LHCN-M2 (cell line): ENCODE measurements at regions not wholly inside any gene's neighbourhood (a gene's known extent, or its start where the extent isn't known, plus 50 kb on each side); places are given as distances from the start of the nearest gene placed in this dataset.

ENCODE experiments used
- DNase-seq: peaks from one replicate; pipeline ENCODE4 v3.0.0-alpha.2; 2012; ENCODE audit warnings: low read depth

GRCh38 chr11:96607864-96608558 lies 218.2 kb downstream of the JRKL start:
- no peak for DNase-seq

GRCh38 chr11:96614101-96614500 lies 224.3 kb downstream of the JRKL start:
- no peak for DNase-seq

DNA sequence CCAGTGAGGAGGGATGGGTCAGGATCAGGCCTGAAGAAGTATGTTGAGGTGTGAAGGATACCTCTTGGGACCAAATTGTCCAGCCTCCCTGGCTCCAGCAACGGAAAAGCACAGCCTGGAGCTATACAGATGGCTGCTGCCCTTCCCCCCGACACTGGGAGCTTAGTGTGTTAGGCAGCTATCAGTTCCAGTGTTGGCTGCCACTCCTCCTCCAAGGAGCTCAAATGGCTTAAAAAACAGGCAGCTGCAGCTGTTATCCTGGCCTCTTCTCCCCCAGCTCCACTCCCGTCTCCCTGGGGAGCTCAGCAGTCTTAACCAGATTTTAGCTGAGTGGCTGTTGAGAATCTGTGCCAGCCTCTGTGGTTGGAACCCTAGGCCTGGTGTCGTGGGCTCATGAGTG lies 225.0 kb downstream of the JRKL start:
- DNase-seq, result peak; percentile 70

DNA sequence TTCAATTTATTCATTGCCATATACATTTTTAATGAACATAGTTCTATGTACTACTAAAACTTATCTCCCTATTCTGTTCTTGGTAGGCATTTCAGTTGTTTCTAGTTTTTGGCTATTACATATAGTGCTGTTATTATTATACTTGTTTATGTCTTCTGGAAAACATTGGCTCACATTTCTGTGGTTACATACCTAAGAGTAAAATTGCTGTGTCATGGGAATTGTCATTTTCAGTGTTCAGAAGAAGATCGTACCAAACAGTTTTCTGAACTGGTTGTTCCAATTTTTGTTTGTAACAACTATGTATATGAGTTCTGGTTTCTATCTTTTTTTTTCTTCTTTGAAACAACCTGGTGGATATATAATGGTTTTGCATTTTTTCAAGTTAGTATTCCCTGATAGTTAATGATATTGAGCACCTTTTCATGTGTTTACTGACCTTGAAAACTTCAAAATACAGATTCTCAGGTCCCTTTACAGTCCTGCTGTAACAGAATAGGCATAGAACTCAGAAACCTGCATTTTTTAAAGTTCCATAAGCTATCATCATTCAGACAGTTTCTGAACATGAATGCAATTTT lies 230.7 kb downstream of the JRKL start:
- DNase-seq, result peak; percentile 3

DNA sequence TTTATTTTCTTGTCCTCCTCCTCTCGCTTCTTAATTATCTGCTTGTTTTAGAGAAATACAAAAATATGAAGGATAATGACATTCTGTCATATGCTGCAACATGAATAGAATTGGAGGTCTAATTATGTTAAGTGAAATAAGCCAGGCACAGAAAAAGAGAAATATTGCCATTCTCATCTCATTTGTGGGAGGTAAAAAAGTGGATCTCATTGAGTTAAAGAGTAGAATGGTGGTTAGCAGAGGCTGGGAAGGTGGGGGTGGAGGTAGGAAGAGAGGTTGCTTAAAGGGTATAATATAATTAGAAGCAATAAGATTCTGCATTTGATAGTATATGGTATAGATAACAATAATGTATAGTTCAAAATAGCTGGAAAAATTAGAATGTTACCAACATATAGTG lies 231.3 kb downstream of the JRKL start:
- DNase-seq, result no peak

GRCh38 chr11:96622026-96622634 lies 232.3 kb downstream of the JRKL start:
- DNase-seq, result peak; percentile 2

GRCh38 chr11:96624126-96624525 lies 234.3 kb downstream of the JRKL start:
- DNase-seq, result no peak

- no peak for DNase-seq
Measured at GRCh38 chr11:96627376-96627775, 237.6 kb downstream of the JRKL start.

DNA sequence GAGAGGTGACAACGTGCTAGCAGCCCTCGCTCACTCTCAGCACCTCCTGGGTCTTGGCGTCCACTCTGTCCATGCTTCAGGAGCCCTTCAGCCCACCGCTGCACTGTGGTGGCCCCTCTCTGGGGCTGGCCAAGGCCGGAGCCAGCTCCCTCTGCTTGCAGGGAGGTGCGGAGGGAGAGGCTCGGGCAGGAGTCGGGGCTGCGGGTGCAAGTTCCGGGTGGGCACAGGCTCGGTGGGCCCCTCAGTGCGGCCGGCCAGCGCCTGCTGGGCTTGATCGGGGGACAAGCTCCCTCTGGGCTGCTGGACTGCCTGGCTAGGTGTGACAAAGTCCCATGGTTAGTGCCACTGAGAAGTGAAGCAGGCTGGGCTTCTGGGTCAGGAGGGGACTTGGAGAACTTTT lies 245.8 kb downstream of the JRKL start:
- DNase-seq, result no peak

DNA sequence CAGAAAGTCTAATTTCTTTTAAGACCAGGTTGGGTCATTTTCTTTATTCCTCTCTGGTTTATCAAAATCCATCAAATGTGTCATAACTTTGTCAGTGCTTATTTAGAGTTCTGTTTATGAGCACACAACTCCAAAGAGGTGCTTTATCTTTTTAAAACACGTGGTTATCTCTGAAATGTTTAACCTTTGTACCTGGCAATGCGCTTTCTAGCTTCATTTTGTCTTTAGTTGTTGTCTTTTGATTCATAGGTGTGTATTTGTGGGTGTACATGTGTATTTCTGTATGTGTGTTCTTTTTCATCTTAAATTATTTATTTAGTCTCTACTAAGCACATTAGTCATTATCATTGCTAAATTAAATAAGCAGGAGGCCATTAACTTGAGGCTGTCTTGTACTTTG lies 251.4 kb downstream of the JRKL start:
- DNase-seq, result no peak

GRCh38 chr11:96642583-96642982 lies 252.8 kb downstream of the JRKL start:
- DNase-seq, result no peak

DNA sequence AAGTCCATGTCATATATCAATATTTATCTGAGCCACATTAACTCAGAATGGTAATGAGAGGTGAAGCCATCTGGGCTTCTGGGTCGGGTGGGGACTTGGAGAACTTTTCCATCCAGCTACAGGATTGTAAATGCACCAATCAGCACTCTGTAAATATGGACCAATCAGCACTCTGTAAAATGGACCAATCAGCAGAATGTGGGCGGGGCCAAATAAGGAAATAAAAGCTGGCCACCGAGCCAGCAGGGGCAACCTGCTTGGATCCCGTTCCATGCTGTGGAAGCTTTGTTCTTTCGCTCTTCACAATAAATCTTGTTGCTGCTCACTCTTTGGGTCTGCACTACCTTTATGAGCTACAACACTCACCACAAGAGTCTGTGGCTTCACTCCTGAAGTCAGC lies 253.4 kb downstream of the JRKL start:
- no peak for DNase-seq

- DNase-seq, result no peak
Measured at GRCh38 chr11:96647621-96648020, 257.8 kb downstream of the JRKL start.

DNA sequence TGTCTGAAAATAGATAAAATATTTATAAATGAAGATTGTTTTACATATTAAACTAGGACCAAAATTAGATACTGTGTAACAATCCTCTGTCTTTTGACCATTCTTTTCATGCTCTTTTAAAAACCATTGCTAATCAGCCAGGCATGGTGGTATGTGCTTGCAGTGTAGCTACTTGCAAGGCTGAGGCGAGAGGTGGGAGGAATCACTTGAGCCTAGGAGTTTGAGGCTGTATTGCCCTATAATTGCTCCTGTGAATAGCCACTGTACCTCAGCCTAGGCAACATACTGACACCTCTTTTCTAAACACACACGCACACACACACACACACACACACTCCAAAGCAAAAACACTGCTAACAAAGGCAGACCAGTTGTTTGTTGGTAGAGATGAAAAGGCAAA lies 259.2 kb downstream of the JRKL start:
- no peak for DNase-seq

- no peak for DNase-seq
Measured at GRCh38 chr11:96652516-96652915, 262.7 kb downstream of the JRKL start.

- no peak for DNase-seq
Measured at GRCh38 chr11:96655474-96655873, 265.7 kb downstream of the JRKL start.

DNA sequence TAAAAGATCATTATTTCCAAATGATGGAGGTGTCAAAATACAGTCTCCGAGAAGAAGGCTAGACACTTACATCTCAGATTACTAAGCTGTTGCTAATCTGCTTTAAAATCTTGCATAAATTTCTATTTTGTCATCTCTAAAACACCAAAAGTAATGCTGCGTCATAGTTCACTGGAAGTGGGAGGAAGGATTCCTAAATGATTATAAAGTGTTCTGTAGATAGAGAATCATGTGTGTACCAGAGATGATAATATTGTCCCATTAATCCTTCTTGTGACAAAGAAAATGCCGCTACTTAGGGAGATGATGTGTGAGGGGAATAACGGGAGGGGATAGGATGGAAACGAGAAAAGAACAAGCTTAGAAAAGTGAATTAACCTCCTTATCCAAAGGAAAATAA lies 268.6 kb downstream of the JRKL start:
- no peak for DNase-seq

- DNase-seq, result no peak
Measured at GRCh38 chr11:96664110-96664509, 274.3 kb downstream of the JRKL start.

GRCh38 chr11:96680211-96681018 lies 290.6 kb downstream of the JRKL start:
- no peak for DNase-seq

DNA sequence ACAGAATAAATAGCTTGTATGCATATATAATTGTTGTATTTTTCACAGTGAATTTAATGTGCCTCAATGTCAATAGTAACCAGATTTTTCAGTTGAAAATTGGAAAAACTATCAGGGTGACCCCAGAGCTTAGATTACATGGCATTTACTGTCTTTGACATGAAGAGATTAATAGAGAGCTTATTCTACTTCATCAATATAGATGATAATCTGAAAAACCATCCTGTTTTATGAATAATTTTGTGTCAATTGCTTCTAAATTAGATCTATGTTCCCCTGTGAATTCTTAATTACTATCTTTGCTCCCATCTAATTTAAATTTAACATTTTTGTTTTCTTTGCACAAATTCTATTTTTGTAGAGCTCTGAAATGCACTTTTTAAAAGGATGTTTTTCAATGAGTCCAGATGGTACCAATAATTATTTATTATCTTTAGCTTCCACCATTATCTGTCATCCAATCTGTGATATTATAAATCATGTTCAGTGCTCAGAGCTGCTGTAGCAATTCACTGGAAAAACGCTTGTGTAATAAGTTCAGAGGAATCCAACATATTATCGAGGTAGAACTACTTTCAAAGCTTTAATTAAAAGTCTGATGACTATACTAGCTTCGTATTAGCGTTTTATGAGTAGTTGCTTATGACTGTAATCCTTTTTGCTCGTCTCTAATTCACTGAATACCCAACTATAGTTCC lies 291.4 kb downstream of the JRKL start:
- no peak for DNase-seq

DNA sequence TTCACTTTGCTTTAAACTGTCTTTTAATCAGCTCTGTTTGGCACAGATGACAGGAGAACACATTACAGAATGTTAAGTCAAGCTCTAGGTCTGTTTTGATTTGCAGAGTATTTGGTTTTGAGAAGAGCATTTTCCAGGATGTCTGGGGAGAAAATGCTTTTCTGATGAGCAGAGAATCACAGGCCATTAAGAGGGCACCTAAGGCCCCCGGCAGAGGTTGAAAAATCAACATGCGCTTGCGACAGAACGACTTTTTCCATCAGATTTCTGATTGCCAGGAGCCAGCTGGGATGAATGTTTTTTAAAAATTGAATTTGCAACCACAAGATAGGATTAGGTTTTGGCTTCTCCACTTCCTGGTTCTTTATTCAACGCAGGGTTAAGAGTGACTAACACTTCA lies 304.5 kb downstream of the JRKL start:
- DNase-seq, result peak; percentile 6

GRCh38 chr11:96696731-96697130 lies 306.9 kb downstream of the JRKL start:
- no peak for DNase-seq
